A549 (cell line): ENCODE measurements at regions not wholly inside any gene's neighbourhood (a gene's known extent, or its start where the extent isn't known, plus 50 kb on each side); places are given as distances from the start of the nearest gene placed in this dataset.

Experiments
- ATAC-seq, 2 experiments: fragments of 200-7000 bp in 1 of 2; fragments of >200 bp in 1 of 2; cut with Nextera tagmentation in 1 of 2; cut with Tn5 transposase in 1 of 2; 3 replicates each; pipeline versions ENCODE4 v1.8.0 to v1.9.1; 2018 to 2020; ENCODE audit warnings: mild to moderate bottlenecking in 1 of 2, moderate library complexity in 1 of 2
- CTCF ChIA-PET: fragments of 300-600 bp; sonication (Branson Sonifier 250); formaldehyde crosslinking; extraction: SDS; loops from one replicate; lab custom pipeline; 2021; ENCODE audit warnings: antibody characterized with exemption, inconsistent platforms; lab: Yijun Ruan, JAX
- POLR2A ChIA-PET: fragments of 350-600 bp; formaldehyde crosslinking; extraction: SDS; loops from one replicate; lab custom pipeline; 2021; ENCODE audit warnings: antibody characterized with exemption, inconsistent platforms; lab: Yijun Ruan, JAX
- DNase-seq, 2 experiments: peaks; one replicate each; pipeline versions ENCODE4 v3.0.0 to v3.0.0-alpha.2; 2011 to 2016; ENCODE audit warnings: low read depth in 1 of 2, low spot score in 1 of 2
- FAIRE-seq: peaks from 2 replicates; lab custom pipeline; 2011; peaks lifted over from hg19 to GRCh38; lab: Jason Lieb, UNC
- H3K27ac ChIP-seq, 2 experiments: fragments of >200 bp; sonication (Bioruptor Twin); formaldehyde crosslinking; 3 replicates each; pipeline ENCODE4 v1.5.1; 2016 to 2017
- H3K4me1 ChIP-seq: fragments of >200 bp; sonication (Bioruptor Twin); formaldehyde crosslinking; 3 replicates; pipeline ENCODE4 v1.6.1; 2016
- H3K4me2 ChIP-seq: fragments of >200 bp; sonication (Bioruptor Twin); formaldehyde crosslinking; 3 replicates; pipeline ENCODE4 v1.6.1; 2016
- H3K4me3 ChIP-seq: fragments of >200 bp; sonication (Bioruptor Twin); formaldehyde crosslinking; 3 replicates; pipeline ENCODE4 v1.5.1; 2016
- H3K9me3 ChIP-seq: fragments of >200 bp; sonication (Bioruptor Twin); formaldehyde crosslinking; 3 replicates; pipeline ENCODE4 v1.6.1; 2016
- BHLHE40 ChIP-seq: IDR thresholded peaks from 2 replicates; pipeline ENCODE4 v1.6.1; 2012; ENCODE audit warnings: low read depth, low read length, inconsistent platforms
- EHF ChIP-seq: fragments of 250-450 bp; sonication (Bioruptor Pico); IDR thresholded peaks from 2 replicates; pipeline ENCODE4 v1.5.0; 2020; ENCODE audit warnings: mild to moderate bottlenecking
- EHMT2 ChIP-seq: fragments of 200-600 bp; sonication (generic); IDR thresholded peaks from 2 replicates; pipeline ENCODE4 v1.6.1; 2016; ENCODE audit warnings: antibody characterized with exemption, low read depth, mild to moderate bottlenecking, moderate library complexity
- ESRRA ChIP-seq: fragments of 150-350 bp; IDR thresholded peaks from 2 replicates; pipeline ENCODE4 v1.6.1; 2014; ENCODE audit warnings: mild to moderate bottlenecking, low read length, borderline replicate concordance
- FOSB ChIP-seq: fragments of 250-450 bp; sonication (Bioruptor Pico); IDR thresholded peaks from 2 replicates; pipeline ENCODE4 v1.5.0; 2020; ENCODE audit warnings: mild to moderate bottlenecking, moderate library complexity
- FOSL2 ChIP-seq, 2 experiments: fragments of 450-650 bp in 1 of 2; fragments of >200 bp in 1 of 2; sonication (Bioruptor Twin) in 1 of 2; formaldehyde crosslinking; IDR thresholded peaks; 2 replicates each; pipeline versions ENCODE4 v1.5.0 to v1.6.1; 2016 to 2020; ENCODE audit warnings: mild to moderate bottlenecking in 1 of 2, moderate library complexity in 1 of 2
- HDAC2 ChIP-seq: fragments of 200-600 bp; sonication (generic); IDR thresholded peaks from 2 replicates; pipeline ENCODE4 v1.6.1; 2016
- HOXA7 ChIP-seq: fragments of 250-450 bp; sonication (Bioruptor Pico); IDR thresholded peaks from 2 replicates; pipeline ENCODE4 v1.5.0; 2020; ENCODE audit warnings: mild to moderate bottlenecking, moderate library complexity
- HOXB5 ChIP-seq: fragments of 250-450 bp; sonication (Bioruptor Pico); IDR thresholded peaks from 2 replicates; pipeline ENCODE4 v1.5.0; 2020; ENCODE audit warnings: mild to moderate bottlenecking, moderate library complexity
- JUNB ChIP-seq: fragments of >200 bp; sonication (Bioruptor Twin); formaldehyde crosslinking; IDR thresholded peaks from 2 replicates; pipeline ENCODE4 v1.6.1; 2016
- KDM1A ChIP-seq: fragments of 200-600 bp; sonication (generic); IDR thresholded peaks from 2 replicates; pipeline ENCODE4 v1.6.1; 2016; ENCODE audit warnings: low read depth, mild to moderate bottlenecking
- MAFK ChIP-seq: fragments of 450-650 bp; IDR thresholded peaks from 2 replicates; pipeline ENCODE4 v1.6.1; 2014; ENCODE audit not compliant: partially characterized antibody
- POLR2A ChIP-seq: IDR thresholded peaks from 2 replicates; pipeline ENCODE4 v1.6.1; 2012; ENCODE audit warnings: mild to moderate bottlenecking, low read length
- POLR2AphosphoS2 ChIP-seq: conservative IDR thresholded peaks from 2 replicates; pipeline ENCODE4 v1.6.1; 2012; ENCODE audit warnings: low read length, improper control_type of control experiment, inconsistent platforms
- SMC3 ChIP-seq: fragments of >200 bp; sonication (Bioruptor Twin); formaldehyde crosslinking; IDR thresholded peaks from 3 replicates; pipeline ENCODE4 v1.6.1; 2018; ENCODE audit warnings: inconsistent platforms
- ZC3H11A ChIP-seq: fragments of 450-650 bp; IDR thresholded peaks from 2 replicates; pipeline ENCODE4 v1.6.1; 2014; ENCODE audit warnings: antibody characterized with exemption, mild to moderate bottlenecking
- WGBS: methylation state at CpG from one replicate; pipeline ENCODE4 v1.1.6; 2017; ENCODE audit errors: missing lambda C conversion rate; 5-methylcytosine and 5-hydroxymethylcytosine counted together
- TF ChIP-seq, protein P1 (sequence below): fragments of 450-650 bp; IDR thresholded peaks from 2 replicates; pipeline ENCODE4 v1.6.1; 2014; ENCODE audit warnings: antibody characterized with exemption
- TF ChIP-seq, protein P2 (sequence below): fragments of 150-350 bp; IDR thresholded peaks from 2 replicates; pipeline ENCODE4 v1.6.1; 2014; ENCODE audit warnings: low read depth, mild to moderate bottlenecking, low read length
- TF ChIP-seq, protein P3 (sequence below): IDR thresholded peaks from 2 replicates; pipeline ENCODE4 v1.6.1; 2012; ENCODE audit warnings: low read depth, borderline replicate concordance

DNA sequence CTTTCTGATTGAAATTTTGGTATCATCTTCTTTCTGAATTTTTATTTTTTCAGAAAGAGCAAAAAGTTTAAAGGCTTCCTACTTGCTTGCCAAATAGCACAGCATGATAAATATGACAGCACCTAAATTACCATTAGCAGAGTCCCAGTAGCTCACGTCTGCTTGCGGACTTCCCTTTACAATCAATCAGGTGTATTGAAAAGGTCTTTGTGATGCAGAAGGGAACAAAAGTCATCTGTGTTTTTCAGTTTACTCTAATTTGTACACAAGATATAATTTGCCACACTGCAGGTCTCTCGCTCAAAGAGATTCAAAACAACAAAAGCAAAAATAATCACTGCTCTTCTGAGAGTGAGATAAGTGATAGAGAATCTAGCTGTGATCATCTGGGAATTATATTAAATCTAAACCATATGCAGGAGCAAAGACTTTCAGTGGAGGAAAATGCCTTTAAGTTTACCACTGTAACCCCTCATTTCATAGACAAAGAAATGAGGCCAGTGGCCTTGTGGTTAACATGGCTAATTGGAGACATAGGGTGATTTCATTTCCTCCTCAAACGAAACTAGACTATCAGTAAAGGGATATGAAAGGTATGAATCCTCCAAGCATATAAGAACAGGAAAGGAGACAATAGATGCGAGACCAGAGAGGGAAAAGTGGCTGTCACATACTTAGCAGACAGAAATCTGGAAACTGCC lies 240.8 kb upstream of the TMPO start:
- 38% methylated on average over 5 of the region's 5 CpGs for WGBS
- H3K4me3 ChIP-seq, result no peak overlapping the region
- no peak for FAIRE-seq
- CTCF ChIA-PET, result no interaction called here
- H3K27ac ChIP-seq, result no peak overlapping the region
- TF ChIP-seq, protein P1, sequence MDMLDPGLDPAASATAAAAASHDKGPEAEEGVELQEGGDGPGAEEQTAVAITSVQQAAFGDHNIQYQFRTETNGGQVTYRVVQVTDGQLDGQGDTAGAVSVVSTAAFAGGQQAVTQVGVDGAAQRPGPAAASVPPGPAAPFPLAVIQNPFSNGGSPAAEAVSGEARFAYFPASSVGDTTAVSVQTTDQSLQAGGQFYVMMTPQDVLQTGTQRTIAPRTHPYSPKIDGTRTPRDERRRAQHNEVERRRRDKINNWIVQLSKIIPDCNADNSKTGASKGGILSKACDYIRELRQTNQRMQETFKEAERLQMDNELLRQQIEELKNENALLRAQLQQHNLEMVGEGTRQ, result no peak
- TF ChIP-seq JUNB (no peak), SMC3 (no peak), POLR2AphosphoS2 (no peak), ESRRA (no peak), HDAC2 (no peak), ZC3H11A (no peak)
- TF ChIP-seq, protein P2, sequence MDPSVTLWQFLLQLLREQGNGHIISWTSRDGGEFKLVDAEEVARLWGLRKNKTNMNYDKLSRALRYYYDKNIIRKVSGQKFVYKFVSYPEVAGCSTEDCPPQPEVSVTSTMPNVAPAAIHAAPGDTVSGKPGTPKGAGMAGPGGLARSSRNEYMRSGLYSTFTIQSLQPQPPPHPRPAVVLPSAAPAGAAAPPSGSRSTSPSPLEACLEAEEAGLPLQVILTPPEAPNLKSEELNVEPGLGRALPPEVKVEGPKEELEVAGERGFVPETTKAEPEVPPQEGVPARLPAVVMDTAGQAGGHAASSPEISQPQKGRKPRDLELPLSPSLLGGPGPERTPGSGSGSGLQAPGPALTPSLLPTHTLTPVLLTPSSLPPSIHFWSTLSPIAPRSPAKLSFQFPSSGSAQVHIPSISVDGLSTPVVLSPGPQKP, result no peak
- TF ChIP-seq, protein P3, sequence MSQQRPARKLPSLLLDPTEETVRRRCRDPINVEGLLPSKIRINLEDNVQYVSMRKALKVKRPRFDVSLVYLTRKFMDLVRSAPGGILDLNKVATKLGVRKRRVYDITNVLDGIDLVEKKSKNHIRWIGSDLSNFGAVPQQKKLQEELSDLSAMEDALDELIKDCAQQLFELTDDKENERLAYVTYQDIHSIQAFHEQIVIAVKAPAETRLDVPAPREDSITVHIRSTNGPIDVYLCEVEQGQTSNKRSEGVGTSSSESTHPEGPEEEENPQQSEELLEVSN, result no peak
- no peak overlapping the region for H3K4me2 ChIP-seq
- POLR2A ChIA-PET, result no interaction called here
- no peaks in the 10 kb centered on the region for H3K4me1 ChIP-seq
- ATAC-seq, result no peak
- no peak for DNase-seq
- H3K9me3 ChIP-seq, result no peaks in the 10 kb centered on the region

DNA sequence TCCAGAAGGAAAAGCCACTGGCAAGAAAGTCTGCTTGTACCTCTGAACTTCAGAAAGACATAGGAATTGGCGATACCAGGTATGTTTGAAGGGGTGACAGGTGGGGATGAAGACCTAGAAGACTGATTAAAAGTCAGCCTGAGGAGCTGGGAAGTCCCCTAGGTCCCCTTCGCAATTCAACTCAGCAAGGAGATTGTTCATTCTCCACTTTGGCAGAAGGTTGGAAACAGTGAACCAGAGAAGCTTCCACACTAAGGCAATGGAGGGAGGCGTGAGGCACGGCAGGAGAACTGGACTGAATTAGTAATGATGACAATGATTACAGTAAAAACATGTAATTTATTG lies 240.3 kb upstream of the TMPO start:
- DNase-seq (no peak), ATAC-seq (no peak), FAIRE-seq (no peak)
- Histone ChIP-seq H3K9me3 (no peaks in the 10 kb centered on the region), H3K4me1 (no peaks in the 10 kb centered on the region), H3K4me3 (no peak overlapping the region), H3K4me2 (no peak overlapping the region), H3K27ac (no peak overlapping the region)
- ChIA-PET CTCF (no interaction called here), POLR2A (no interaction called here)
- 20% methylated on average over 4 of the region's 4 CpGs for WGBS
- no peak for TF ChIP-seq HOXB5 (CRISPR knock-in tag)
- TF ChIP-seq, protein P3, result no peak
- TF ChIP-seq BHLHE40, result no peak

DNA sequence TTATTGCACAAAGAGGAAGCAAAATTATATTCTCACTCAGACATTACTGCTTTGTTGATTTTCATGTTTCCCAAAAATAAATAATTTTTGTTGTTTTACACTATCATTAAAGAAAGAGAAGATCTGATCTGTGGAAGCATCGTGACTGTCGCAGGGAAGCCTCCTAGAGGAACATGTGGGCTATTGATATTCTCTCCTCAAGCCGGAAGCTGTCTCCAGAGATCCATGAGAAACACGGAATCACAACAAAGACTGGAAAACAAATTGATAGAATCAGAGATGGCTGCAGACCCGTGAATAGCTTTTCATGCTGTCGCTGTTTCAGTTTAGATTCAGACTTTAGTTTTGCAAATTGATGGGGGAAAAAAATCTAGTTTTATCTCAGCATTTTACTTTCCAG lies 235.2 kb upstream of the TMPO start:
- no peak for DNase-seq
- ChIA-PET POLR2A (no interaction called here), CTCF (interaction anchor here (0.8 kb wide), 1 partner anchor 96 kb away, joined by 3 read pairs; no protein-coding TSS in a partner anchor)
- Histone ChIP-seq H3K9me3 (no peaks in the 10 kb centered on the region), H3K27ac (no peak overlapping the region), H3K4me3 (no peak overlapping the region), H3K4me2 (no peak overlapping the region), H3K4me1 (no peaks in the 10 kb centered on the region)
- no peak for ATAC-seq
- no peak for TF ChIP-seq EHMT2
- no peak for TF ChIP-seq FOSL2 (IDR thresholded peaks at IDR 0.05)
- no peak for TF ChIP-seq FOSL2 (CRISPR knock-in tag; IDR thresholded peaks at IDR 0.05)
- TF ChIP-seq MAFK, result no peak
- no peak for TF ChIP-seq FOSB (CRISPR knock-in tag)
- TF ChIP-seq EHF (CRISPR knock-in tag), result no peak
- no peak for TF ChIP-seq POLR2A
- no peak for TF ChIP-seq HOXA7 (CRISPR knock-in tag)
- TF ChIP-seq KDM1A, result no peak
- TF ChIP-seq, protein P2, result no peak
- no peak for FAIRE-seq
- WGBS, result 47% methylated on average over 6 of the region's 6 CpGs
